NCI-H82 treated with DMSO at 0.1 percent for 48 hours (cell line): ENCODE measurements at regions not wholly inside any gene's neighbourhood (a gene's known extent, or its start where the extent isn't known, plus 50 kb on each side); places are given as distances from the start of the nearest gene placed in this dataset.
"Not testable (repeated sequence)": the region's sequence is repeated elsewhere in the genome, so short reads cannot be mapped to it uniquely, and the experiment has no call there.

Experiments
- DNase-seq: peaks from one replicate; lab custom pipeline; 2025; ENCODE audit not compliant: unreplicated experiment; lab: John Stamatoyannopoulos, UW

DNA sequence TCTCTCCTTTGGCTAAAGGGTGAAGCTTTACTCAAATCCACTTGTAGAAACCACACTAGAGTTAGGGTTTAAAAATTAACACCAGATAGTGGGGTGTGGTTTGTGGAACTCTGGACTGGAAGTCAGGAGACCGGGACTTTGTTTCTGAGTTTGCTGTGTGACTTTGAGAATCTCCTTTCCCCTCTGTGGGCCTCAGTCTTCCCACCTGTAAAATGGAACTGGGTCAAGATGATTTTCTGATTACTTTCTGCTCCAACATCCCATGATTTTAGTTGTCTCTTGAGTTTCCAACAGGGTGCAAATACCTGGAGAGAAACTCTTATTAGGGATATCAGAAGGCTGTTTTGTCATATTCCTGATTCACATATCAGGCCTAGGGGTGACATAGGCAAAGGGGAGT is 301.0 kb downstream of the MIAT start:
- DNase-seq: no peak

DNA sequence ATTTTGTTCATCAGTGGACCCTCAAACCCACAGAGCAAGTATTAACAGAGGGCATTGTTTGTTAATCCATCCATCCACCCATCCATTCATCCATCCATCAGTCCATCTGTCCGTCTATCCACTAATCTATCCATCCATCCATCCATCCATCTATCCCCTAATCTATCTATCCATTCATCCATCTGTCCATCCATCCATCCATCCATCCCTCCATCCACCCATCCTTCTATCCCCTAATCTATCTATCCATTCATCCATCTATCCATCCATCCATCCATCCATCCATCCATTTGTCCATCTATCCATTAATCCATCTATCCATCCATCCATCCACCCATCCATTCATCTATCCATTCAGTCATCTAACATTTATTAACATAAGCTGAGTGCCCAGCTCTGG is 307.3 kb downstream of the MIAT start:
- no peak for DNase-seq

DNA sequence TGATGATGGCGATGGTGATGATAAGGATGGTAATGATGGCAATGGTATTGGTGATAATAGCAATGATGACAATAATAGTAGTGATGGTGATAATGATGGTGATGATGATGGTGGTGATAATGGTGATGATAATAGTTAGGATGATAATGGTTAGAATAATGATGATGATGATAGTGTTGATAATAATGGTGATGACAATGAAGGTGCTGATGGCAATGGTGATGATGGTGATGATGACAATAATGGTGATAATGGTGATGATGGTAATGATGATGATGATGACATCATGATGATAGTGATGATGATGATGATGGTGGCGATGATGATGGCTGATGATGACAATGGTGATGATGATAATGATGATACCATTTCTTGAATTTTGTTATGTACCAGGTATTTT is 309.9 kb downstream of the MIAT start:
- no peak for DNase-seq

DNA sequence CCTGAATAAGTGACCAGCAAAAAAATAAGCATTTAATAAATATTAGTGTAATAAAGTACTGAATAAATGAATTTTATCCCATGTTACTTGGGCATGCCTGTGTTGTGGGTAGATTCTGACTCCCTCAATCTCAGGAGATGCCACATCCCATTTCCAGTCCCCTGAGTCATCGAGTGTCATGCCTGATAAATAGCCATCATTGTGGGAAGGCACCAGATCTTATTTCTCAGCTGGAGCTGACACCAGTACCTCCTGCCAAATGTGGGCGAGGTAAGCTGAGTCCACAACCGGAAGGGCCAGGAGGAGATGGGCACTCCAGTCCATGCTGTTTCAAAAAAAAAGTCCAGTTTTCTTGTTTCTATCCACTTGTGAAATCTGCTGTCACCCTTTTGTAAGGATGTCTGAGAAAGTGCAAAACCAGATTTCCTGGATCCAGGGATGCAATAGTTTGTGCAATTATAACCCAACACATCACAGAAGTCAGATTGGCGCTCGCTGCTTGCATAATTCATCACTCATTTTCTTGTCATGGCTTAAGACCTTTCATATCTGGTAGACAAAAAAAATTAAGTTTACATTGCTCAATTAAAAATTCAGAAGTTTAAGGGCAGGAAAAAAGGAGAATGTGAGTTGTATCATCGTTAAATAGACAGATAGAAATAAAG is 311.6 kb downstream of the MIAT start:
- DNase-seq: no peak

DNA sequence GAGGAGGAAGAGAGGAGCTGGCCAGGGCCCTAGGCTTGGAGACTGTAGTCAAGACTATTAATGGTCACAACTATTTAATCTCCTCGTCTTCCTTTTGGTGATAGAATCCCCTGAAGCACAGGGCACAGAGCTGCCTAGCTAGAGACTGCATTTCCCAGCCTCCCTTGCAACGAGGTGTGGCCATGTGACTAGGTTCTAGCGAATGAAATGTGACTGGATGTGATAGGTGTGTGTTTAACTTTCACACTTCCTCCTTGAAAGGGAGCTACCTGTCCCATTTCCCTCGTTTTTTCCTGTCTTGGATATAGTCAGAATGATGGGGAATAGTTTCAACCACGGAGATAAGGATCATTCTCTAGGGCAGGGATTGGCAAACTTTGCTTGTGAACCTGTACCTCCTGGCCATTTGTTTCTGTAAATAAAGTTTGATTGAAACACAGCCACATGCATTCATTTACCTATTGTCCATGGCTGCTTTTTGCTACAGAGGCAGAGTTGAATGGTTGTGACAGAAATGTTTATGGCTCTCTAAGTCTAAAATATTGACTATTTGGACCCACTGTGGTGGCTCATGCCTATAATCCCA is 313.5 kb downstream of the MIAT start:
- DNase-seq: no peak

DNA sequence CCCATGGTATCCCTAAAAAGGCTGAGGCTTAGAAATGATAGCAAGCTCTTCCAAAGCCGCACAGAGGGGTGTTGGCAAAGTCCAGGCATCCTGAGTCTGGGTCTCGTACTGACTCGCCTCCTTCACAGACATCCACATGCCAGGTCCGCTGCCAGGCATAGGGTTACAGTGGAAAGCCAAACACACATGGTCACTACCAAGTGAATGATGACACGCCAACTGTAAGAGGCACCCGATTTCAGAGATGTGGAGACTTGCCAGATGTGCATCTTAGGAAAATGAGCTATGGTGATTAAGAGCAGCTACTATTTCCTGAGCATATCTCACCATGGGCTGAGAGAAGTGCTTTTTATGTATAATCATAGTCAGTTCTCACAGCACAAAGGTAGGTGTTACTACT is 314.9 kb downstream of the MIAT start:
- no peak for DNase-seq

DNA sequence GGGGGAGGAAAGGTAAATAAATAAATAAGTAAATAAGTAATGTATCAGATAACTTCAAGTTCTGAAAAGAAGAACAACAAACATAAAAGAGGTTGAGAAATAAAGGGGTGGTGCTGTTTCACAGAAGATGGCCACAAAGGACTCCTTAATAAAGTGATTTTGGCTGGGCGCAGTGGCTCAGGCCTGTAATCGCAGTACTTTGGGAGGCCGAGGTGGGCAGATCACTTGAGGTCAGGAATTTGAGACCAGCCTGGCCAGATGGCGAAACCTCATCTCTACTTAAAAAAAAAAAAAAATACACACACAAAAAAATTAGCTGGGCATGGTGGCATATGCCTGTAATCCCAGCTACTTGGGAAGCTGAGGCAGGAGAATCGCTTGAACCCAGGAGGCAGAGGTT is 315.5 kb downstream of the MIAT start:
- not testable (repeated sequence) for DNase-seq

DNA sequence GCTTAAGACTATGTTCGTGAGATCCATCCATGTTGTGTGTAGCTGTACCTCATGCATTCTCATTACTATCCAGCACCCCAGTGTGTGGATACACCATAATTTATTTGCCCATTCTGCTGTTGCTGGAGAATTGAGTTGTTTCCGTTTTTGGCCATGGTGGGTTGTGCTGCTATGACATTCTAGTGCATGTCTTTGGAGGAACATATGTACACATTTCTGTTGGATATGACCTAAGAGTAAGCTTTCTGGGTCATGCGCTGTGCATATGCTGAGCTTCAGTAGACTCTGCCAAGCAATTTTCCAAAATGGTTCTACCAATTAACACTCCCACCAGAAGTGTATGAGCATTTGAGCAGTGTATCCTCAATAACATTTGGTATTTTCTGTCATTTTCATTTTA is 316.6 kb downstream of the MIAT start:
- DNase-seq: no peak

DNA sequence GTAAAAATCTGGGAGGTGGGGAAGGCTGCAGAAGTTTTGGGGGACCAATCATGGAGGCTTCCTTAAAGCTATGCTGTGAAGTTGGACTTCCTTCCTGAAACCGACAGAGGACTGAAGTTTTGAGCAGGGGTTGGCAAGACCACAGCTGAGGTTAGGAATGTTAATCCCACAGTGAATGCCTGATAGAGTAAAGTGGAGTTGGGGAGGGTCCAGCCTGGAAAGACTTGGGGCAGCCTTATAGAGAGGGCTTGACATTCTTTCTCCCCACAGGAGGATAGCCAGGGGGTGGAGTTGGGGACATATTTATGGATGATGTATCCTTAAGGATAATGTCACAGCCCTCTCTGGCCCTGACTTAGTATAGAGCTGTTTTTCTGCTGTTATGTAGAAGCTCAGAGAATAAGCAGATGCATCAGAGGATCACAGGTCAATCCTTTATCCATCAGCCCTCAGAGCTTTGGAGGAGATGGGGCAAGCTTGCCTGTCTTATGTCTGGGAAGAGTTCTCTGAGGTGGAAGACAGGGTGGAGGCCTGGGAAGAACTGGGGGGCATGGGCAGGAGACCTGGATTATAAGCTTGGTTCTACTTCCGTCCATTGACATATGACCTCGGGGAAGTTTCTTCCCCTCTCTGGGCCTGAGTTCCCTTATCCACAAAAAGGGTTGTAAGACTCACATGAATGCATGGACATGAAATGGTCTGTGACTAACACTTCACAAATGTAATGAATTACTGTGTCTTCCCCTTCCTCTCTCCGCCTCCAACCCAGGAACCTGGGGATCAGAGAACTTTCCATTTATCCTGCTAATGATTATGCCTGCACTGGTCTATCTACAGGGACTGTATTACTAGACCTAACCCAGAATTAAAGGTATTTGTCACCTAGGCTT is 317.8 kb downstream of the MIAT start:
- DNase-seq: no peak

DNA sequence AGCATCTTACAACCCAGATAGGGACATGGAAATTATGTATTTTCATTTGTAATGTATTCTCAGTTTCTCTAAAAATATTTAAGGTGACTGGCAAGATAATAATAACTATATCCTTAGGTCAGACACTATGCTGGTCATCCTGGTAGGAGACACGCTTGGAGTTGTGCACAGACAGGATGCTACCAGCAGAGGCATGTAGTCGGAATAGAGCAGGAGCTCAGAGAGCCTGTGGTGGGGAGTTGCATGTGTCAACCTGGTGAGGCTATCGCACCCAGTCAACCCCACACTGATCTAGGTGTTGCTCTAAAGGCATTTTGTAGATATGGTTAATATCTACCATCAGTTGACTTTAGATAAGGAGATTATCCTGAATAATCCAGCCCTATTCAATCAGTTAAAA is 318.5 kb downstream of the MIAT start:
- no peak for DNase-seq

DNA sequence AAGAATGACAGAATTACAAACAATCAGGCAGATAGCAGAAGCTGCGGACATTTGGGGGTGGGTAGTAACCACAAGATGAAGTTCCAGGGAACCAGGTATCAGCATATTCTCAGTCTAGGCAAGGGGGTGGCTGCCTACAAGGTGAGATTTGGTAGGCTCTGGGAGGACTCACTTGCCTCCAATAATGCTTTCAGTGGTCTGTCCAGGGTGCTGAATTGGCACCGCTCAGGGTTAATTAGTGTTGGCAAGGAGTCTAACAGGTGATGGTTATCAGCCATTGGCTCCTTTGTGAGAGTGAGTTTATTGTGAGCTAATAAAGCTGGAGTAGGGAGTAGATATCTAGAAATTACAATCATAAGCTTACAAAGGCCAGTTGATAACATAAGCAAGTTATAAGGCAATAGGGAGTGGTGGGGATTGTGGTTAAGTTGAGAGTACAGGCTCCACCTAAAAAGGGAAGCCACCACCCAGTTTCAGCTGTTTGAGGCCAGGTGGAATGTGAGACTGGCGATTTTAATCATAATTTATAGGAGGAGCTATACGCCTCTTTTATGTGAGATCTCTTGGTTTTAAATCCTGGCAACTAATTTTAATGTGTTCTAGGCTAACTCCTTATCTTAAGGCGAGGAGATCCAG is 320.5 kb downstream of the MIAT start:
- no peak for DNase-seq

DNA sequence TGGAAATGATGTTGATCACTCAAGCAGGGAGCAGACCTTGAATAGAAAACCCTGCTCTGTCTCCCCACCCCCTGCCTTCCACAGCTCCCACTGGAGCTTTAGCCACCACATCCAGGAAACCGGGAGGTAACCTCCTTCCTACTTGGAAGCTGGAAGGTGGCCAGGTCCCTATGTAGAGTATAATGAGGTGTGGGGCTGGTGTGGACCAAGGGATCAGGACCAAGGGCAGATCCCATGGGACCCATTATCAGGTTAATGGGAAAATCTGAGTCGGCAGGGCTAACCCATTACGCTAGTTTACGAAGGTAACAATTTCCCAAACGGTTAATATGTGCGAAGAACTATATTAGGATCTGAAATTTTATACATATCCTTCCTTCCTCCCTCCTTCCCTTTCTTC is 321.9 kb downstream of the MIAT start:
- DNase-seq: no peak

DNA sequence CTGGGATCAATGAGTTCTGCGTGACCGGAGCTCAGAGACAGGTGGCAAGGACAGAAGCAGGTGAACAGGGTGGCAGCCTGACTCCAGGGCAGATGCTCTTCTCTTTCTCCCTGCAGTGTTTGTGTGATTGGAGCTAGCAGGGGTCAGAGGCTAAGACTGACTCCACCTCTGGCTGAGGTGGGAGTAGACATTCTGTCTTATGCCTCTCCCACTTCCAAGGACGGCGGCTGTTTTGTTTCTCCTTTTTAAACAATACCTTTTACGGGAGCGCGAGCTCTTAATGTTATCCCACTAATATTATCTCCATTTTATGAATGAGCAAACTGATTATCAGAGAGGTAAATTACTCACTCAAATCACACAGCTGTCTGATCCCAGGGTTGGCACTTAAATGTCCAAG is 323.7 kb downstream of the MIAT start:
- DNase-seq: no peak

DNA sequence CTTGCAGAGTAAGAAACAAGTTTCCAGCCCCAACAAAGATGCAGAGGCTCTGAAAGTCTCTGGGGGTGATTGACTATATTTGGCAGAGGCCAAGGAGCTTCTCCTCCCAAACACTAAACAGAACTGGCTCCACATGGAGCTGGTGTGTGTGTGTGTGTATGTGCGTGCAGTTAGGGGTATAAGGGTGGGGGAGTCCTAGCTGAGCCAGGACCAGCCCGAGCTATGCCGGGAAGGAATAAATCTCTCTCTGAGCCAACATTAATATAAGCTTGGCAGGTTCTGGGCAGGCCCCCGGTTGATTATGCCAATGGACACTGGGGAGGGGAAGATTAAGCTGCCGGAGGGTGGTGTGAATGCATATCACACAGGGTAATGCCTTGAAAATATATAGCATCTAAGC is 324.2 kb downstream of the MIAT start:
- DNase-seq: no peak

DNA sequence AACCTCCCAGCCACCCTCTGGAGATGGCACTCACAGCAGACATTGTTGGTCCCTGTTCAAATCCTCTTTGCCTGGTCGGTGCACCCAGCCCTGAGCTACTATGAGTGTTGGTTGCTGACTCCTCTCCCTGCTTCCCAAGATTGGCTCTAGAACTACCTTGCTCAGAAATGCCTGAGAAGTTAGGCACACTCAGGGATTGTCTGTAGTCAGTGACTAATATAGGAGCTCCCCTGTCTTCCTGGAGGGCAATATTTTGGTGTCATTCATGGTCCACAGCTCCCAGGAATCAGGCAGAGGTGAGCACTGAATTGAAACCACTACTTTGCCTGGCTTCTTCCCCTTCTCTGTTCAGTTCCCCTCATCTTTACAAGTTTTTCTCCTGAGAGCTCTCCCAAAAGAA is 325.9 kb downstream of the MIAT start:
- DNase-seq: no peak

DNA sequence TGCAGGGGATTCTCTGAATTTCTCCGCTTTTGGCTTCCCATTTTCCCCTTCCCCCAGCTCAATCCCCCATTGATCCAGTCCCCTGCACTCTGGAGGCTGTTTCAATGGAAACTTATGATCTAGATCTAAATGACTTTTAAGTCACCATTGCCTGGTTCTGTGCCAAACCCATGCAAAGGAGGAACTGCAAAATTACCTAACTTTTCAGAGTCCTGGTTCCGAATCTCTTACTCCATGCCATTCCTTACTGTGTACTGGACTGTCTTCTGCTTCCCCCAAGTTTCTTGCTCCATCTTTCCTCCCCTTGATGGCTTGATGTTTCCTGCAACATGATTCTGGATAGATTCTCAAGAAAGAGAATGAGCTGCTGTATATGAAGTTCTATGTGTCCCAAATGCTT is 327.8 kb downstream of the MIAT start:
- no peak for DNase-seq

DNA sequence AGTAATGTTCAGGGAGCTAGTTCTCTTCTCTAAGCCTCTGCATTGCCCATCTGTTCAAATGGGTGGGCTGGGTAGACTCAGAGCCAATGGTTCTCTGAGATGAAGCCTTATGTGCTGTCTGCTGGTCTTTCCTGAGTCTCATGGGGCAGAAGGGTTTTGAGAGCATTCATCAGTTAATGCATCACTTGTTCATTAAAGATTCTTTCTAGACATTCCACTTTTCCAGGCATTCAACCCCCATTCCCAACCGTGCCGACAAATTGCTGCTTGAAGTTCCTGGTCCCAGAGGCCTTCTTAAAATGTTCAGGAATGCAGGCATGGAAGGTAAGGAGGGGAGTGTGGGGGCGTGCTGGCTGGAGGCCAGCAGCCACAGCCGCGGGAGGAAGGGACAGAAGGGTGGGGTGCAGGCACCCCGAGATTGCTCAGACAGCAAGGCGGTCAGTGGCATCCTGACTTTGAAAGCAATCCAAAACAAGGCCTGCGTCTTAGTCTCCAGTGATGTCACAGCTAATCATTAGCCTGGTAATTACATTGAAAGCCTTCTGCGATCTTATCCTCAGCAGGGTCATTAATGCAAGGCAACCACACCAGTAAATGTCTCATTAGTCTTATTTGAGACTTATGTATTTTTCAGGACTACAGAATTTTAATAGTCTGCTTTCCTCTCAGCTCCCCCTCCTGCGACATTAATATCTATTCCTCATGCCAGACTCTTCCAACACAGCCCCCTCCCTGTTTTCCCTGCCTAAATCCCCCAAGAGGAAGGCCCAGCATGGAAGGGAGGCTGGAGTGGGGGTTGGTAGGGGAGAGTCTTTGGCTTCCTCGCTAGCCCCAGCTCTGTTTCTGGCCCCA is 328.8 kb downstream of the MIAT start:
- peak; percentile 27 for DNase-seq

DNA sequence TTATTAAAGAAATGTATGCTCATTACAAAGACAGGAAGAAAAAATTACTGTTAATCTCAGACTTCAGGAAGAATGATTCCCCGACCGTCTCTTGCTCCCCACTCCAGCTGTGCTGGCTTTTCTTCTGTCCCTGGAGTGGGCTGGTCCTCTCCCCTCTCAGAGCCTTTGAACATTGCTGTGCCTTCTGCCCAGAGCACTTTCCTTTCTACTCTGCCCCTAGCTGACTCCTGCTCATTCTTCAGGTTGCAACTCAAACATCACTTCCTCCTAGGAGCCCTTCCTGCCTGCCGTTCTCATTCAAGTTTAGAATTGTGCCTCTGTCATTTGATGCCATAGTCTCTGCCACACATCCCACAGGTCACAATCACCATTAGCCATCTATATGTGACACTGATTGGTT is 329.5 kb downstream of the MIAT start:
- DNase-seq: no peak

DNA sequence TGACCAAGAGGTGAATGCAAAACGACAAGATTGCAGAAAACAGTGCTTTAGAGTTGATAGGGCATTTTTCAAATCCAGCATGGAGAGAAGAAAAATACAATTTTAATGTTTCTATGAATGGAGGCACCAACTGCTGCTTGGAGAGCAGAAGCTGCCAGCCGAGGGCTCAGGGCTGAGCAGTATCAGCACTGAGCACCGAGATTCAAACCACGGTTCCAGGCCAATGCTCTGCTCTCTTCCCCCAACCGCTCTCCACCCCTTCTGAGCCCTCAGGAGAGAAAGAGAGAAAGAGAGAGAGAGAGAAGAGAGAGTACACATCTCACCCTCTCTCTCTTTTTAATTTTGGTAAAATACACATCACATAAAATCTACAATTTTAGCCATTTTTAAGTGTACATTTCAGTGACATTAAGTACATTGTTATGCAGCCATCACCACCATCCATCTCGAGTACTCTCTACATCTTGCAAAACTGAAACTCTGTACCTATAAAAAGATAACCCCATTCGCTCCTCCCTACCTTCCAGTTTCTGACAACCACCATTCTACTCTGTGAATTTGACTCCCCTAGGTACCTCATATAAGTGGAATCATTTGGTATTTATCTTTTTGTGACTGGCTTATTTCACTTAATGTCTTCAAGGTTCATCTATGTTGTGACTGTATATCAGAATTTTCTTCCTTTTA is 333.3 kb downstream of the MIAT start:
- no peak for DNase-seq

DNA sequence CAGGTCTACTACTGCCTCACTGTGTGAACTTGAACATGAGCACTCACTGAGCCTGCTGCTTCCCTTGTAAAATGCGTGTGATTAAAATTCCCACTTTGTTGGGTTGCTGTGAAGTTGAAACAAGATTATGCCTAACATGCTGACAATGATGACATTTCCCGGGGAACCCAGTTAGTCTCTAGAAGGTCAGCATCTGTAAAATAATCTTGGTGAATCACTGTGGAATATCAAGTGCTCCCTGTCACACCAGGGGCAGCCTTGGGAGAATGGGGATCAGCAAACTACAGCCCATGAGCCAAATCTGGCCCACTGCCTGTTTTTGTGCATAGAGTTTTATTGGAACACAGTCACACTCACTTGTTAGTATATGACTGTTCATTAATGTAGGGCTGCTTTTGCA is 335.2 kb downstream of the MIAT start:
- no peak for DNase-seq
